Nephron progenitor cell (in vitro differentiated cells): ENCODE measurements at regions not wholly inside any gene's neighbourhood (a gene's known extent, or its start where the extent isn't known, plus 50 kb on each side); places are given as distances from the start of the nearest gene placed in this dataset.

Experiments used
- DNase-seq: peaks from one replicate; pipeline ENCODE4 v3.0.0; 2021
- H3K27ac Mint-ChIP-seq: 2 replicates; pipeline ENCODE4 v1.8.0; 2021; ENCODE audit warnings: mild to moderate bottlenecking, moderate library complexity, mixed read lengths
- H3K27me3 Mint-ChIP-seq: 2 replicates; pipeline ENCODE4 v1.8.0; 2021; ENCODE audit warnings: mild to moderate bottlenecking, low read depth, mixed read lengths; ENCODE audit not compliant: poor library complexity
- H3K36me3 Mint-ChIP-seq: 2 replicates; pipeline ENCODE4 v1.8.0; 2021; ENCODE audit warnings: low read depth, mixed read lengths
- H3K4me1 Mint-ChIP-seq: 2 replicates; pipeline ENCODE4 v1.8.0; 2021; ENCODE audit warnings: mixed read lengths
- H3K4me3 Mint-ChIP-seq: 2 replicates; pipeline ENCODE4 v1.8.0; 2021; ENCODE audit warnings: mild to moderate bottlenecking, moderate library complexity, mixed read lengths
- H3K9me3 Mint-ChIP-seq: 2 replicates; pipeline ENCODE4 v1.8.0; 2021; ENCODE audit warnings: mild to moderate bottlenecking, moderate library complexity, mixed read lengths
- TF ChIP-seq, protein P1 (sequence below): fragments of 200-600 bp; sonication (generic); IDR thresholded peaks from 2 replicates; pipeline ENCODE4 v1.5.0; 2021; ENCODE audit warnings: antibody characterized with exemption

- DNase-seq, result no peak
- Mint-ChIP-seq H3K27ac (no peak overlapping the region), H3K4me1 (peaks cover 29% of the 10 kb centered on the region), H3K9me3 (peaks cover 10% of the 10 kb centered on the region), H3K36me3 (no peaks in the 10 kb centered on the region), H3K4me3 (no peak overlapping the region), H3K27me3 (peaks cover 6% of the 10 kb centered on the region)
- TF ChIP-seq, protein P1, sequence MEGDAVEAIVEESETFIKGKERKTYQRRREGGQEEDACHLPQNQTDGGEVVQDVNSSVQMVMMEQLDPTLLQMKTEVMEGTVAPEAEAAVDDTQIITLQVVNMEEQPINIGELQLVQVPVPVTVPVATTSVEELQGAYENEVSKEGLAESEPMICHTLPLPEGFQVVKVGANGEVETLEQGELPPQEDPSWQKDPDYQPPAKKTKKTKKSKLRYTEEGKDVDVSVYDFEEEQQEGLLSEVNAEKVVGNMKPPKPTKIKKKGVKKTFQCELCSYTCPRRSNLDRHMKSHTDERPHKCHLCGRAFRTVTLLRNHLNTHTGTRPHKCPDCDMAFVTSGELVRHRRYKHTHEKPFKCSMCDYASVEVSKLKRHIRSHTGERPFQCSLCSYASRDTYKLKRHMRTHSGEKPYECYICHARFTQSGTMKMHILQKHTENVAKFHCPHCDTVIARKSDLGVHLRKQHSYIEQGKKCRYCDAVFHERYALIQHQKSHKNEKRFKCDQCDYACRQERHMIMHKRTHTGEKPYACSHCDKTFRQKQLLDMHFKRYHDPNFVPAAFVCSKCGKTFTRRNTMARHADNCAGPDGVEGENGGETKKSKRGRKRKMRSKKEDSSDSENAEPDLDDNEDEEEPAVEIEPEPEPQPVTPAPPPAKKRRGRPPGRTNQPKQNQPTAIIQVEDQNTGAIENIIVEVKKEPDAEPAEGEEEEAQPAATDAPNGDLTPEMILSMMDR, result no peak
Measured at GRCh38 chr2:8115456-8115855, 566.4 kb upstream of the ID2 start.

DNA sequence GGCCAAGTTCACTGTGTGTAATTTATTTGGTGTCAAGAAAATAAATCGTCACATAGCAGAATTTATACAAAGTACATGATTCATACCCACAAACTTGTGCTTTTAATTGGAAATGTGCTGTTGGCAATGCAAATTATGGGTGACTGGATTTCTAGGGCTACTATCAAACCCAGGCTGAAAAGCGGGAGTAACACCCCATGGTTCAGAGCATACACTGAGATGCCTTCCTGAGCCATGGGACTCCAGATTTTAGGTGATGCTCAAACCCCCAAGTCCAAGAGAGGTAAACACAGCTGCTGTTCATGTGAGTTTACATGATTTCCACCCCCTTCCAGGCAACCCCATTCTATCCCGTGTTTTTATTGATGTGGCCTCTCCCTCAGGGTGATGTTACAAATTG is 565.9 kb upstream of the ID2 start:
- peaks cover 33% of the 10 kb centered on the region for H3K4me1 Mint-ChIP-seq
- no peak overlapping the region for H3K27ac Mint-ChIP-seq
- H3K4me3 Mint-ChIP-seq, result no peak overlapping the region
- no peaks in the 10 kb centered on the region for H3K36me3 Mint-ChIP-seq
- DNase-seq, result no peak
- peaks cover 5% of the 10 kb centered on the region for H3K27me3 Mint-ChIP-seq
- TF ChIP-seq, protein P1, result no peak
- peaks cover 5% of the 10 kb centered on the region for H3K9me3 Mint-ChIP-seq

- Mint-ChIP-seq H3K9me3 (no peaks in the 10 kb centered on the region), H3K4me1 (peaks cover 35% of the 10 kb centered on the region), H3K27me3 (no peaks in the 10 kb centered on the region), H3K4me3 (no peak overlapping the region), H3K27ac (no peak overlapping the region), H3K36me3 (no peaks in the 10 kb centered on the region)
- DNase-seq, result no peak
- TF ChIP-seq, protein P1, result no peak
Measured at GRCh38 chr2:8116661-8117060, 565.2 kb upstream of the ID2 start.

DNA sequence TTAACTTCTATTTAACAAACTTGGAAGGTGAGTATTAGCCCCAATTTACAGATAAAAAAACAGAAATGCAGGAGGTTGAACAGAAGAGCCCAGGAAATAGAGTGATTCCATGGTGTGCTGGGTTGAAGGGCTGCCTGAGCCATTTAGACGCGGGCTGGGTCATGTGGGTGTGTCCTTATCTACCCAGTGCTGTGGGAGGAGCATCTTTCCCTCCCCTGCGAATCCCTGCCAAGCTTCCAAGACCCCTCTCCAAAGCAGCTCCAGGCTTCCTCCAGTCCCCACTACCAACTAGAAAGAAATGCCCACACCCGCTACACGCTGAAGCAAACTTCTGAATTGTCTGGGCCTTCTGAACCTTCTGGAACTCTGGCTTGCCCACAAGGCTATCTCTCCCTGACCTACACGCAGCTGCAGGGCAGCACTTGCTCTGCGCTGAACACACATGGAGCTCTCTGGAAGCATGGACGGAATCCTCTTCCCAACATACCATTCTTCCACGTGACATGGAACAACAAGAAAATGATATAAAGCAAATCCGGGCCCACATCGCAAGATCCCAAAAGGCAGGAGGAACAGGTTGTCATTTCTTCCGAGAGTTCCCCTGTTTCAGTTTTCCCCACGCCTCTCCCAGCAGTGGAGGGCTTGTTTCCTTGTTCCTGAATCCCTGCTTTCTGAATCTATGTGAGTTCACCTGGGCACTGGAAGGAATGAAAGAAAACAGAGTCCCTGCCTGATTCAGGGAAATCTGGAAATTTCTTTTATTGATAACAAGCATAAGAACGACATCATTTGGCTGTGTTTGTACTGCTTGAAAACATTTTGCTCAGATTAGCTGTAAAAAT is 562.7 kb upstream of the ID2 start:
- no peaks in the 10 kb centered on the region for H3K27me3 Mint-ChIP-seq
- H3K4me3 Mint-ChIP-seq, result no peak overlapping the region
- no peaks in the 10 kb centered on the region for H3K36me3 Mint-ChIP-seq
- H3K4me1 Mint-ChIP-seq, result peaks cover 39% of the 10 kb centered on the region
- TF ChIP-seq, protein P1, result no peak
- no peak for DNase-seq
- no peak overlapping the region for H3K27ac Mint-ChIP-seq
- no peaks in the 10 kb centered on the region for H3K9me3 Mint-ChIP-seq

DNA sequence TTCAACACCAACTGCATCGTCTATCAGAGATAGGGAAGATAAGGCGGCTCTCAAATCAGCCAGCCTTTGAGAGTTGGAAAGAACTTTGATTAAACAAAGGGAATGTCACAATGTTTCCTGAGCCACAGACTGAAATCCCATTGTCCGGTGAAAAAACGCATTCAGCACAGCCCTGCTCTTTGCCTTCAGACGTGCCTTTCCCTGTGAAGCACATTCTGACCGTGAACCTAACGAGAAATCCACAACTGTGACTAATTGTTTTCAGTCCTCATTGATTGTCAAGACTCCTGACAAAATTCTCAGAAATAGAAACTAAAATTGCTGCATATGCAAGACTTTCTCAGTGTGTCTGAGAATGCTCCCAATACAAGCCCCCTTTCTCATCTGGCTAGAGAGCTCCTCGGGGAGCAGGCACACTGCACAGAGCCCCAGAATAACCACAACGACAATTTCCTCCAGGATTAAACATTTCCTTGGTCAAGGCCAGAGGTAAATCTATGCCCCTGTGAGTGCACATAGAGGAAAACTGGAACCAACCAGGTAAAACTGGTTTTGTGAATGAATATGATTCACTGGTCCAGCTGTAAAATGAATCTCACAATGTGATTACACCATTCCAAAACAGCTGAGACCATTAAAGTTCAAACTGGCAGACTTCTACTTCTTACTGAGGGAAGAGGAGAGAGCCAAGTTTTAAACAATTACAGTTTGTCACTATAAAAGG is 561.9 kb upstream of the ID2 start:
- H3K36me3 Mint-ChIP-seq, result no peaks in the 10 kb centered on the region
- no peaks in the 10 kb centered on the region for H3K27me3 Mint-ChIP-seq
- no peak for DNase-seq
- H3K4me3 Mint-ChIP-seq, result no peak overlapping the region
- H3K27ac Mint-ChIP-seq, result no peak overlapping the region
- H3K4me1 Mint-ChIP-seq, result peaks cover 39% of the 10 kb centered on the region
- no peaks in the 10 kb centered on the region for H3K9me3 Mint-ChIP-seq
- TF ChIP-seq, protein P1, result no peak
